HUES64 (cell line): ENCODE measurements at regions not wholly inside any gene's neighbourhood (a gene's known extent, or its start where the extent isn't known, plus 50 kb on each side); places are given as distances from the start of the nearest gene placed in this dataset.
"Not testable (repeated sequence)": the region's sequence is repeated elsewhere in the genome, so short reads cannot be mapped to it uniquely, and the experiment has no call there.

Source experiments
- H3K27ac ChIP-seq: 2 replicates; pipeline ENCODE4 v1.7.0; 2013; ENCODE audit warnings: low read depth, low read length, inconsistent platforms
- H3K27me3 ChIP-seq: 2 replicates; pipeline ENCODE4 v1.6.1; 2013; ENCODE audit warnings: mild to moderate bottlenecking, low read length; ENCODE audit not compliant: insufficient read depth
- H3K36me3 ChIP-seq: 2 replicates; pipeline ENCODE4 v1.6.1; 2013; ENCODE audit warnings: mild to moderate bottlenecking, low read length; ENCODE audit not compliant: insufficient read depth
- H3K4me1 ChIP-seq: 2 replicates; pipeline ENCODE4 v1.6.1; 2013; ENCODE audit warnings: mild to moderate bottlenecking, low read length, moderate library complexity; ENCODE audit not compliant: insufficient read depth
- H3K4me3 ChIP-seq: 2 replicates; pipeline ENCODE4 v1.5.1; 2013; ENCODE audit warnings: mild to moderate bottlenecking, low read length, moderate library complexity
- H3K9ac ChIP-seq: 2 replicates; pipeline ENCODE4 v1.6.1; 2013; ENCODE audit warnings: mild to moderate bottlenecking, low read depth, low read length
- H3K9me3 ChIP-seq: 2 replicates; pipeline ENCODE4 v1.6.1; 2013; ENCODE audit warnings: low read depth, low read length; ENCODE audit not compliant: insufficient read depth
- WGBS: fragments of 150-250, 120-280 bp; methylation state at CpG from one replicate; pipeline ENCODE4 v1.1.7; 2013; ENCODE audit warnings: missing lambda C conversion rate; 5-methylcytosine and 5-hydroxymethylcytosine counted together

GRCh38 chr4:79663141-79663540 is 255.1 kb upstream of the GK2 start:
- WGBS, result 91% methylated on average over 1 of the region's 1 CpG
- no peak overlapping the region for H3K4me3 ChIP-seq
- H3K27me3 ChIP-seq, result no peaks in the 10 kb centered on the region
- H3K9ac ChIP-seq, result no peak overlapping the region
- no peaks in the 10 kb centered on the region for H3K36me3 ChIP-seq
- peaks cover 8% of the 10 kb centered on the region for H3K9me3 ChIP-seq
- H3K27ac ChIP-seq, result no peak overlapping the region
- H3K4me1 ChIP-seq, result no peaks in the 10 kb centered on the region

DNA sequence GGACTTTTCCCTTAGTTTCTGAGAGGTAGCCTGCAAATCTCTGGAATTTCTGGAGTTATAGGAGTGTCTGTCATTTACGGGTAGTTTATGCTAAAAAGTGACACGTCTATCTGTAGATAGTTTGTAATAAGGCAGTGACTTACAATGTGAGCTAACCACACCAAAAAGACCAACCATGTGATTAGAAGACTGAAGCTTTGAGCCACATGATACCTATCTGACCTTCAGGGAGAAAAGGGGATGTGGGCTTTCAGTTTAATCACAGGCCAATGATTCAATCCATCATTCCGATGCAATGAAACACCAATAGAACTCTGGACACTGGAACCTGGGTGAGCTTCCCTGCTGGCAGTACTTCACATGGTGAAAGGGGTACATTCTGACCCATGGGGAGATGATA is 254.6 kb upstream of the GK2 start:
- Histone ChIP-seq H3K4me3 (no peak overlapping the region), H3K27me3 (no peaks in the 10 kb centered on the region), H3K9me3 (peaks cover 13% of the 10 kb centered on the region), H3K4me1 (no peaks in the 10 kb centered on the region), H3K36me3 (no peaks in the 10 kb centered on the region), H3K27ac (no peak overlapping the region), H3K9ac (no peak overlapping the region)
- 94% methylated on average over 3 of the region's 3 CpGs for WGBS

- 100% methylated on average over 1 of the region's 2 CpGs for WGBS
- Histone ChIP-seq H3K36me3 (no peaks in the 10 kb centered on the region), H3K9ac (no peak overlapping the region), H3K4me3 (no peak overlapping the region), H3K9me3 (peaks cover 19% of the 10 kb centered on the region), H3K27me3 (no peaks in the 10 kb centered on the region), H3K4me1 (no peaks in the 10 kb centered on the region), H3K27ac (no peak overlapping the region)
Measured at GRCh38 chr4:79661196-79661595, 253.2 kb upstream of the GK2 start.

DNA sequence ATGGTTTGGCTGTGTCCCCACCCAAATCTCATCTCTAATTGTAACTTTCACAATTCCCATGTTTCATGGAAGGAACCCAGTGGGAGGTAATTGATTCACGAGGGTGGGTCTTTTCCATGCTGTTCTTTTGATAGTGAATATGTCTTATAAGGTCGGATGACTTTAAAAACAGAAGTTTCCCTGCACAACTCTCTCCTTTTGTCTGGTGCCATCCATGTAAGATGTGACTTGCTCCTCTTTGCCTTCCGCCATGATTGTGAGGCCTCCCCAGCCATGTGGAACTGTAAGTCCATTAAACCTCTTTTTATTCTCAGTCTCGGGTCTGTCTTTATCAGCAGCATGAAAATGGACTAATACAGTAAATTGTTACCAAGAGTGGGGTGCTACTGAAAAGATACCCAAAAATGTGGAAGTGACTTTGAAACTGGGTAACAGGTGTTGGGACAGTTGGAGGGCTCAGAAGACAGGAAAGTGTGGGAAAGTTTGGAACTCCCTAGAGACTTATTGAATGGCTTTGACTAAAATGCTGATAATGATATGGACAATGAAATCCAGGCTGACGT is 251.4 kb upstream of the GK2 start:
- peaks cover 19% of the 10 kb centered on the region for H3K9me3 ChIP-seq
- not testable (repeated sequence) for H3K9ac ChIP-seq, H3K4me1 ChIP-seq, H3K4me3 ChIP-seq, H3K27ac ChIP-seq, H3K27me3 ChIP-seq, H3K36me3 ChIP-seq
- 60% methylated on average over 5 of the region's 5 CpGs for WGBS

GRCh38 chr4:79657379-79657778 is 249.4 kb upstream of the GK2 start:
- Histone ChIP-seq H3K9me3 (peaks cover 19% of the 10 kb centered on the region), H3K4me1 (peaks cover 16% of the 10 kb centered on the region), H3K27me3 (no peaks in the 10 kb centered on the region), H3K36me3 (no peaks in the 10 kb centered on the region), H3K4me3 (no peak overlapping the region), H3K27ac (no peak overlapping the region), H3K9ac (no peak overlapping the region)

DNA sequence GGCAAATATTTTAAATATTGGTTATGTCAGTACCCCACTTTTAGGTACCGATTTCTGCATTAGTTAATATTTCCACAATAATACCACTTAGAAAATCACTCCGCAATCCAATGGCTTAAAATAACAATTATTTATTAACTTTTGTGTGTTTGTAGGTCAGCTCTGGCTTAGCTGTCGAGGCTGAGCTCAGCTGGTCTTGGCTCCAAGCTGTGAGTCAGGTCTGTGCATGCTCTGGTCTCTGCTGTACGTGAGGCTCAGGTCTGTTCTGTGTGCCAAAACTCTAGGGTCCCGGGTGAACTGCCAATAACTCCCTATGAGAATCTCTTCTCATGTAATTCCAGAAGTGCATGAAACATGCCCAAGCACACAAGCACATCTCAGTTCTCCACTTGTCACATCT is 245.8 kb upstream of the GK2 start:
- 84% methylated on average over 3 of the region's 5 CpGs for WGBS
- no peak overlapping the region for H3K27ac ChIP-seq
- H3K27me3 ChIP-seq, result no peaks in the 10 kb centered on the region
- H3K4me3 ChIP-seq, result no peak overlapping the region
- peaks cover 40% of the 10 kb centered on the region for H3K4me1 ChIP-seq
- H3K9ac ChIP-seq, result no peak overlapping the region
- no peaks in the 10 kb centered on the region for H3K36me3 ChIP-seq
- H3K9me3 ChIP-seq, result peaks cover 15% of the 10 kb centered on the region

DNA sequence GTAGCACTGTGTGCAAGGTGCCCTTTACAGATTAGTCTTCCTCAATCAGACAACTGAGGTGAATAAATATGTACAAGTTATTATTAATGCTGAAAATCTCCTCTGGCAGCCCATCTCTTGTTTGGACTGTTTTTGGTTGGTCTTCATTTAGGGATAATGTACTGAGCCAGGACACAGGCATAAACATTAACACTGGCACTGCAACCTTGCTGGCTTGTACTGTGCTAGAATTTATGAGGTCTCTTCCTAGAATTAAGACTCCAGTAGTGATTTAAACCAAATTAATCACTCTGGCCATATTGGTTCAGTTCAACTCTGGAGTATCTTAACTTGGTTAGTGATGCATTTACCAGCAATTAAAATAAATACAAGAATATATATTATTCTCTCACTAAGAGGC is 244.7 kb upstream of the GK2 start:
- Histone ChIP-seq H3K27ac (no peak overlapping the region), H3K4me3 (no peak overlapping the region), H3K9ac (no peak overlapping the region), H3K27me3 (no peaks in the 10 kb centered on the region), H3K9me3 (peaks cover 7% of the 10 kb centered on the region), H3K4me1 (peaks cover 48% of the 10 kb centered on the region), H3K36me3 (no peaks in the 10 kb centered on the region)

- no peak overlapping the region for H3K9ac ChIP-seq
- no peaks in the 10 kb centered on the region for H3K27me3 ChIP-seq
- peaks cover 2% of the 10 kb centered on the region for H3K9me3 ChIP-seq
- H3K4me3 ChIP-seq, result no peak overlapping the region
- H3K36me3 ChIP-seq, result no peaks in the 10 kb centered on the region
- 84% methylated on average over 4 of the region's 4 CpGs for WGBS
- peaks cover 48% of the 10 kb centered on the region for H3K4me1 ChIP-seq
- peak overlapping the region; percentile 89; the same call in 1 of the 2 replicates for H3K27ac ChIP-seq
Measured at GRCh38 chr4:79652232-79652631, 244.2 kb upstream of the GK2 start.

- H3K27me3 ChIP-seq, result no peaks in the 10 kb centered on the region
- H3K9me3 ChIP-seq, result no peaks in the 10 kb centered on the region
- peaks cover 55% of the 10 kb centered on the region for H3K4me1 ChIP-seq
- H3K36me3 ChIP-seq, result no peaks in the 10 kb centered on the region
- peak overlapping the region; percentile 14; the same call in 1 of the 2 replicates for H3K9ac ChIP-seq
- peak overlapping the region; percentile 89 for H3K27ac ChIP-seq
- no peak overlapping the region for H3K4me3 ChIP-seq
Measured at GRCh38 chr4:79651456-79651855, 243.4 kb upstream of the GK2 start.

GRCh38 chr4:79650794-79651431 is 242.9 kb upstream of the GK2 start:
- Histone ChIP-seq H3K27ac (peak overlapping the region; percentile 89), H3K9me3 (no peaks in the 10 kb centered on the region), H3K9ac (peak overlapping the region; percentile 14; the same call in 1 of the 2 replicates), H3K36me3 (no peaks in the 10 kb centered on the region), H3K4me1 (peaks cover 60% of the 10 kb centered on the region), H3K27me3 (no peaks in the 10 kb centered on the region), H3K4me3 (no peak overlapping the region)
- WGBS, result 51% methylated on average over 3 of the region's 3 CpGs

GRCh38 chr4:79650217-79650616 is 242.2 kb upstream of the GK2 start:
- Histone ChIP-seq H3K9ac (no peak overlapping the region; the same call in 1 of the 2 replicates), H3K4me1 (peaks cover 67% of the 10 kb centered on the region), H3K36me3 (no peaks in the 10 kb centered on the region), H3K27ac (peak overlapping the region; percentile 89), H3K27me3 (no peaks in the 10 kb centered on the region), H3K9me3 (no peaks in the 10 kb centered on the region), H3K4me3 (no peak overlapping the region)
- 100% methylated on average over 1 of the region's 2 CpGs for WGBS

- H3K36me3 ChIP-seq, result no peaks in the 10 kb centered on the region
- no peak overlapping the region for H3K9ac ChIP-seq
- H3K27ac ChIP-seq, result peak overlapping the region; percentile 56; the same call in 1 of the 2 replicates
- WGBS, result no CpG with 5 or more reads among the region's 2 CpGs
- no peaks in the 10 kb centered on the region for H3K27me3 ChIP-seq
- no peaks in the 10 kb centered on the region for H3K9me3 ChIP-seq
- H3K4me3 ChIP-seq, result no peak overlapping the region
- H3K4me1 ChIP-seq, result peaks cover 39% of the 10 kb centered on the region
Measured at GRCh38 chr4:79645942-79646341, 237.9 kb upstream of the GK2 start.
